PC-3 (cell line): ENCODE measurements at regions not wholly inside any gene's neighbourhood (a gene's known extent, or its start where the extent isn't known, plus 50 kb on each side); places are given as distances from the start of the nearest gene placed in this dataset.

Experiments used
- ATAC-seq: fragments of 200-7000 bp; cut with Tn5 transposase; 2 replicates; pipeline ENCODE4 v1.9.1; 2020; ENCODE audit warnings: mild to moderate bottlenecking, moderate library complexity
- BruUV-seq: library from RNA; stranded (reverse); fragments of 400-500 nt; replicated peaks from 2 replicates; lab custom pipeline; 2021; lab: Mats Ljungman, UMichigan
- CTCF ChIA-PET: fragments of 300-600 bp; sonication (Branson Sonifier 250); formaldehyde crosslinking; loops from one replicate; lab custom pipeline; 2022; ENCODE audit warnings: antibody characterized with exemption; lab: Charles Lee
- POLR2A ChIA-PET: fragments of 300-600 bp; sonication (Branson Sonifier 250); formaldehyde crosslinking; loops from one replicate; lab custom pipeline; 2022; ENCODE audit warnings: antibody characterized with exemption; ENCODE audit not compliant: unreplicated experiment; lab: Charles Lee
- DNase-seq: peaks from one replicate; pipeline ENCODE4 v3.0.0-alpha.2; 2015
- H2AFZ ChIP-seq: fragments of 300-600 bp; sonication (generic); 2 replicates; pipeline ENCODE4 v1.6.0; 2016; ENCODE audit warnings: antibody characterized with exemption, low read length
- H3F3A ChIP-seq: fragments of 300-600 bp; sonication (generic); one replicate; pipeline ENCODE4 v1.6.0; 2017; ENCODE audit warnings: antibody characterized with exemption, low read length, control low read depth, mild to moderate bottlenecking; ENCODE audit not compliant: unreplicated experiment
- H3K27ac ChIP-seq: fragments of 300-600 bp; sonication (generic); 2 replicates; pipeline ENCODE4 v1.5.1; 2016; ENCODE audit warnings: mild to moderate bottlenecking, low read length
- H3K27me3 ChIP-seq: fragments of 300-600 bp; sonication (generic); 2 replicates; pipeline ENCODE4 v1.6.1; 2016; ENCODE audit warnings: low read length, mixed read lengths
- H3K36me3 ChIP-seq: fragments of 300-600 bp; sonication (generic); 2 replicates; pipeline ENCODE4 v1.6.1; 2016; ENCODE audit warnings: low read depth, mixed run types, low read length, mixed read lengths
- H3K4me1 ChIP-seq: fragments of 300-600 bp; sonication (generic); 2 replicates; pipeline ENCODE4 v1.5.1; 2016; ENCODE audit warnings: low read length; ENCODE audit not compliant: insufficient read depth
- H3K4me2 ChIP-seq: fragments of 300-600 bp; sonication (generic); 2 replicates; pipeline ENCODE4 v1.6.0; 2016; ENCODE audit warnings: low read length
- H3K4me3 ChIP-seq: fragments of 300-600 bp; sonication (generic); 2 replicates; pipeline ENCODE4 v1.5.1; 2016; ENCODE audit warnings: mild to moderate bottlenecking, low read length, mixed read lengths
- H3K79me2 ChIP-seq: fragments of 300-600 bp; sonication (generic); 2 replicates; pipeline ENCODE4 v1.6.1; 2017; ENCODE audit warnings: low read length, mixed read lengths
- H3K9ac ChIP-seq: fragments of 300-600 bp; sonication (generic); 2 replicates; pipeline ENCODE4 v1.6.0; 2016; ENCODE audit warnings: mild to moderate bottlenecking, low read length
- H3K9me2 ChIP-seq: fragments of 300-600 bp; sonication (generic); replicated peaks from 2 replicates; pipeline ENCODE4 v1.6.1; 2016; ENCODE audit warnings: mixed run types, low read length, mixed read lengths
- H3K9me3 ChIP-seq: fragments of 300-600 bp; sonication (generic); 2 replicates; pipeline ENCODE4 v1.6.1; 2016; ENCODE audit warnings: low read length, mixed read lengths
- H4K20me1 ChIP-seq: fragments of 300-600 bp; sonication (generic); 2 replicates; pipeline ENCODE4 v1.6.1; 2016; ENCODE audit warnings: low read length, mixed read lengths
- EZH2 ChIP-seq: fragments of 300-600 bp; sonication (generic); IDR thresholded peaks from one replicate; pipeline ENCODE4 v1.6.1; 2017; ENCODE audit warnings: antibody characterized with exemption, mild to moderate bottlenecking, low read length; ENCODE audit not compliant: unreplicated experiment
- EZH2phosphoT487 ChIP-seq: fragments of 300-600 bp; sonication (generic); IDR thresholded peaks from 2 replicates; pipeline ENCODE4 v1.6.1; 2018; ENCODE audit warnings: mild to moderate bottlenecking, antibody characterized with exemption, low read length, borderline replicate concordance
- intact Hi-C: fragments of 100-400 bp; cut with micrococcal nuclease; formaldehyde crosslinking; loops from 2 replicates; pipeline ENCODE4 v1.9.0; 2023
- TF ChIP-seq, protein P1 (sequence below): fragments of 300-600 bp; sonication (generic); conservative IDR thresholded peaks from 2 replicates; pipeline ENCODE4 v1.5.1; 2017; ENCODE audit warnings: antibody characterized with exemption, low read depth, mild to moderate bottlenecking, low read length

DNA sequence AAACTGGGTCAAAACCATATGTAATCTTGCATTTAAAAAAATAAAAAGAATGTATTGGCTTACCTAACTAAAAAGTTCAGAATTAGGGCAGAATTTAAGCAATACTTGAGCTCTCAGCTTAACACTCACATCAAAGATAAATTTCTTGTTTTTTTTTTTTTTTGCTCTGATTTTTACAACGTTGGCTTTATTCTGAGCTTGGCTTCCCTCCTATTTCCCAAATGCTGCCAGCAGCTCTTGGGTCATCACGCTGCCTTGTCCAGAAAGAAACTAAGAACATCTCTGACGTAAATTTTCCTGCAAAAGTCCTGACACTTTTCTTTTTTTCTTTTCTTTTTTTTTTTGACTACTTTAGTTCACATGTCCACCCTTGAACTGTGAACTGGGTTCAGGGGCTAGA is 150.6 kb upstream of the TGFBR2 start:
- ChIA-PET POLR2A (no interaction called here), CTCF (interaction anchor here (0.7 kb wide), 1 partner anchor 688 kb away, joined by 5 read pairs; no protein-coding TSS in a partner anchor)
- H3K9me2 ChIP-seq: no peaks in the 10 kb centered on the region
- no peak for TF ChIP-seq EZH2phosphoT487
- no peaks in the 10 kb centered on the region for H4K20me1 ChIP-seq
- BruUV-seq: no TSS peak
- intact Hi-C loops: no loop called here
- H3K4me2 ChIP-seq: no peak overlapping the region
- no peaks in the 10 kb centered on the region for H3K79me2 ChIP-seq
- H3K4me3 ChIP-seq: no peak overlapping the region
- no peak overlapping the region for H2AFZ ChIP-seq
- ATAC-seq (no peak), DNase-seq (no peak)
- H3K36me3 ChIP-seq: no peaks in the 10 kb centered on the region
- no peaks in the 10 kb centered on the region for H3K27me3 ChIP-seq
- H3K9ac ChIP-seq: no peak overlapping the region
- no peaks in the 10 kb centered on the region for H3K9me3 ChIP-seq
- H3F3A ChIP-seq: no peaks in the 10 kb centered on the region
- no peak overlapping the region for H3K27ac ChIP-seq
- H3K4me1 ChIP-seq: no peaks in the 10 kb centered on the region

DNA sequence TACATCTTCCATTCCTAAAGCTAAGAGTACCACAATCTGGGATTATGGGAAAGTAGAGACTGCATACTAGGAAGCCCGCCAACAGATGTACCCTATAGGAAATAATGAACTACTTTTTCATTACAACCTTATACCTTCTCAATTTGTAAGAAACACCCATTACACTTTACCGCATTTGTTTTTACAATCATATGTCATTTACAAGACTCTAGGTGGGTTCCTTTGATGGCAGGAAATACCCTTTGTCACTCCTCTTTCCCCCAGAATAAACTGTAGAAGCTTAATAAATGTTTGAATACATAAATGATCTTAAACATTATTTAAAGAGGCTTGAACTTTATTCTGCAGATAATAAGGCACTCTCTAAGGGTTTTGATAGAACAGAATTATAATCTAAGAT is 150.1 kb upstream of the TGFBR2 start:
- ATAC-seq: no peak
- no peaks in the 10 kb centered on the region for H3F3A ChIP-seq
- H3K36me3 ChIP-seq: no peaks in the 10 kb centered on the region
- H3K9ac ChIP-seq: no peak overlapping the region
- no TSS peak for BruUV-seq
- H3K9me3 ChIP-seq: no peaks in the 10 kb centered on the region
- no peaks in the 10 kb centered on the region for H3K9me2 ChIP-seq
- H3K27me3 ChIP-seq: no peaks in the 10 kb centered on the region
- no peak overlapping the region for H3K4me2 ChIP-seq
- no peak overlapping the region for H3K27ac ChIP-seq
- intact Hi-C loops: no loop called here
- no peak for DNase-seq
- H2AFZ ChIP-seq: no peak overlapping the region
- no peak overlapping the region for H3K4me3 ChIP-seq
- H3K79me2 ChIP-seq: no peaks in the 10 kb centered on the region
- ChIA-PET POLR2A (no interaction called here), CTCF (interaction anchor here (0.7 kb wide), 1 partner anchor 687 kb away, joined by 5 read pairs; no protein-coding TSS in a partner anchor)
- no peaks in the 10 kb centered on the region for H3K4me1 ChIP-seq
- no peaks in the 10 kb centered on the region for H4K20me1 ChIP-seq
- TF ChIP-seq EZH2 (no peak), EZH2phosphoT487 (no peak)
- TF ChIP-seq, protein P1, sequence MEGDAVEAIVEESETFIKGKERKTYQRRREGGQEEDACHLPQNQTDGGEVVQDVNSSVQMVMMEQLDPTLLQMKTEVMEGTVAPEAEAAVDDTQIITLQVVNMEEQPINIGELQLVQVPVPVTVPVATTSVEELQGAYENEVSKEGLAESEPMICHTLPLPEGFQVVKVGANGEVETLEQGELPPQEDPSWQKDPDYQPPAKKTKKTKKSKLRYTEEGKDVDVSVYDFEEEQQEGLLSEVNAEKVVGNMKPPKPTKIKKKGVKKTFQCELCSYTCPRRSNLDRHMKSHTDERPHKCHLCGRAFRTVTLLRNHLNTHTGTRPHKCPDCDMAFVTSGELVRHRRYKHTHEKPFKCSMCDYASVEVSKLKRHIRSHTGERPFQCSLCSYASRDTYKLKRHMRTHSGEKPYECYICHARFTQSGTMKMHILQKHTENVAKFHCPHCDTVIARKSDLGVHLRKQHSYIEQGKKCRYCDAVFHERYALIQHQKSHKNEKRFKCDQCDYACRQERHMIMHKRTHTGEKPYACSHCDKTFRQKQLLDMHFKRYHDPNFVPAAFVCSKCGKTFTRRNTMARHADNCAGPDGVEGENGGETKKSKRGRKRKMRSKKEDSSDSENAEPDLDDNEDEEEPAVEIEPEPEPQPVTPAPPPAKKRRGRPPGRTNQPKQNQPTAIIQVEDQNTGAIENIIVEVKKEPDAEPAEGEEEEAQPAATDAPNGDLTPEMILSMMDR: no peak

DNA sequence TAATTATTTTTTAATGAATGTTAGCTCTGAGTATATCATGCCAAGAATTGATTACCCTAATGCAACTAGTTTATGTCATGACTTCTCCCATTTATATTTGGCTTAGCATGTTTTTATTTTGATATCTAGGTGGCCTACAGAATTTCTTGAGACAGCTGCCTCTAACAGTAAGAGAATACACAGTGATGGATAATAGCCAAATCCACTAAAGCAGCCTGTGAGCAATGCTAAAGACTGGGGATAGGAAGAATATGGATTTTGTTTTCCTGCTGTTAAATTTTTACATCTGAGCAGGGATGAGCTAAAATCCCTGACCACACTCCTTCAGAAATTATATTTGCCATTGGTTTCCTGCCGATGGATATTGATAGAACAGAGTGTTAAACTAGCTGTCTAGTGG is 149.3 kb upstream of the TGFBR2 start:
- Histone ChIP-seq H3K27ac (no peak overlapping the region), H4K20me1 (no peaks in the 10 kb centered on the region), H3K9ac (no peak overlapping the region), H3F3A (no peaks in the 10 kb centered on the region), H3K79me2 (no peaks in the 10 kb centered on the region), H3K4me1 (peaks cover 3% of the 10 kb centered on the region), H3K4me2 (no peak overlapping the region), H3K4me3 (no peak overlapping the region), H3K27me3 (no peaks in the 10 kb centered on the region), H2AFZ (no peak overlapping the region), H3K36me3 (no peaks in the 10 kb centered on the region), H3K9me3 (no peaks in the 10 kb centered on the region), H3K9me2 (no peaks in the 10 kb centered on the region)
- no peak for TF ChIP-seq EZH2phosphoT487
- TF ChIP-seq EZH2: no peak
- TF ChIP-seq, protein P1: no peak
- ATAC-seq (no peak), DNase-seq (no peak)
- intact Hi-C loops: no loop called here
- no TSS peak for BruUV-seq
- ChIA-PET POLR2A (interaction anchor here (0.5 kb wide), 1 partner anchor 1045 kb away, joined by 7 read pairs; no protein-coding TSS in a partner anchor), CTCF (no interaction called here)
